B cell (primary cell): ENCODE measurements at regions not wholly inside any gene's neighbourhood (a gene's known extent, or its start where the extent isn't known, plus 50 kb on each side); places are given as distances from the start of the nearest gene placed in this dataset.

ENCODE experiments used
- EZH2 ChIP-seq: IDR thresholded peaks from 2 replicates; pipeline ENCODE4 v1.6.1; 2012; ENCODE audit warnings: borderline replicate concordance, low read depth, mild to moderate bottlenecking, moderate library complexity, low read length; ENCODE audit not compliant: insufficient read depth, poor library complexity, severe bottlenecking
- TF ChIP-seq, protein P1 (sequence below): fragments of 200-600 bp; IDR thresholded peaks from one replicate; pipeline ENCODE4 v1.8.0; 2022; ENCODE audit warnings: antibody characterized with exemption, mild to moderate bottlenecking

DNA sequence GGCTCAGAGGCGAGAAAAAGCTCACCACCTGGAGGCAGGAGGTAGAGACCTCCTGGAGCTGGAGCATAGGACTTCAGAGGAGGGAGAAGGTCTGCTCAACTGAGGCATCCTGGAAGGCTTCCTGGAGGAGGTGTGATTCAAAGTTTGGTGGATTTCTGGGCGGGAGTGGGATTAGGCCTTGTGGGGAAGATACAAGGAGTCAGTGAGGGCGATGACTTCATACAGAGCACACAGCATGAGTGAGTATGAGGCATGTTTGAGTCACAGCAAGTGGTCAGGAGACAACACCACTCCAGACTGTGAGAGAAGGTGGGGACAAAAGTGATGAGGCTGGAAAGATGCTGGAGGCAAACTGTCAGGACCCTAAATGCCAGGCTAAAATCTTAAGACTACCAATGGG lies 77.6 kb downstream of the MATN1 start:
- TF ChIP-seq EZH2 = no peak
- TF ChIP-seq, protein P1, sequence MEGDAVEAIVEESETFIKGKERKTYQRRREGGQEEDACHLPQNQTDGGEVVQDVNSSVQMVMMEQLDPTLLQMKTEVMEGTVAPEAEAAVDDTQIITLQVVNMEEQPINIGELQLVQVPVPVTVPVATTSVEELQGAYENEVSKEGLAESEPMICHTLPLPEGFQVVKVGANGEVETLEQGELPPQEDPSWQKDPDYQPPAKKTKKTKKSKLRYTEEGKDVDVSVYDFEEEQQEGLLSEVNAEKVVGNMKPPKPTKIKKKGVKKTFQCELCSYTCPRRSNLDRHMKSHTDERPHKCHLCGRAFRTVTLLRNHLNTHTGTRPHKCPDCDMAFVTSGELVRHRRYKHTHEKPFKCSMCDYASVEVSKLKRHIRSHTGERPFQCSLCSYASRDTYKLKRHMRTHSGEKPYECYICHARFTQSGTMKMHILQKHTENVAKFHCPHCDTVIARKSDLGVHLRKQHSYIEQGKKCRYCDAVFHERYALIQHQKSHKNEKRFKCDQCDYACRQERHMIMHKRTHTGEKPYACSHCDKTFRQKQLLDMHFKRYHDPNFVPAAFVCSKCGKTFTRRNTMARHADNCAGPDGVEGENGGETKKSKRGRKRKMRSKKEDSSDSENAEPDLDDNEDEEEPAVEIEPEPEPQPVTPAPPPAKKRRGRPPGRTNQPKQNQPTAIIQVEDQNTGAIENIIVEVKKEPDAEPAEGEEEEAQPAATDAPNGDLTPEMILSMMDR = no peak
